ENCODE measurements at regions not wholly inside any gene's neighbourhood (a gene's known extent, or its start where the extent isn't known, plus 50 kb on each side); places are given as distances from the start of the nearest gene placed in this dataset.
A peak's percentile ranks its signal among the peaks of the same experiment; 100 is the strongest.
"Not testable (repeated sequence)": the region's sequence is repeated elsewhere in the genome, so short reads cannot be mapped to it uniquely, and the experiment has no call there.

DNA sequence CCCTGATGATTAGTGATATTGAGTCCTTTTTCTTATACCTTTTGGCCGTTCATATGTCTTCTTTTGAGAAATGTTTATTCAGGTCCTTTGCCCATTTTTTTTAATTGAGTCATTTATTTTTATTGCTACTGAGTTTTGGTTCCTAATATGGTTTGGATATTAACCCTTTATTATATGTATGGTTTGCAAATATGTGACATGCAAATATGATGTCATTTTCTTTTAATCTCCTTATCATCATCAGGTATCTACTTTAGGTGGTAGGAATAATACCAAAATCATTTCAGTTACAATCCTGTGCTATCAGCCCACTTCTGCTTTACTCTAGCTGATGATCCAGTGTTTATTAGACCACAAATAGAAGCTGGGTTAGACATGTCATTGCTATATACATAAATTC is 102.3 kb upstream of the TRPC7 start:
- DNase-seq = no peak

DNA sequence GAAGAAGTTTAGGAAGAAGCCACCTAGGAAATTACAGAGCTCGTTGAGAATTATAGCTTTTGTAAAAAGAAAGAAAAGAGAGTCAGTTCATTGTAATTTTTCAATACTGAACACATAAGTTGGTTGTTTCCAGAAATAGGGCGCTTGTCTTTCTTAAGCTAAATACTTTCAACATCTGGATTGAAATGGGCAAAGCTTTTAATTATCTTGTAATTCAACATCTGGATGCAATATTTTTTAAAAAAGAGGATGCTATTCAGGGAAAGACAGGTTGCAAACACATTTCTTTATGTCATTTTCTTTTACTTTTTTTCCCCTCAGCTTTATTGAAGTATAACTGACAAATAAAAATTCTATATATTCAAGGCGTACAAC is 100.7 kb upstream of the TRPC7 start:
- no peak for DNase-seq

DNA sequence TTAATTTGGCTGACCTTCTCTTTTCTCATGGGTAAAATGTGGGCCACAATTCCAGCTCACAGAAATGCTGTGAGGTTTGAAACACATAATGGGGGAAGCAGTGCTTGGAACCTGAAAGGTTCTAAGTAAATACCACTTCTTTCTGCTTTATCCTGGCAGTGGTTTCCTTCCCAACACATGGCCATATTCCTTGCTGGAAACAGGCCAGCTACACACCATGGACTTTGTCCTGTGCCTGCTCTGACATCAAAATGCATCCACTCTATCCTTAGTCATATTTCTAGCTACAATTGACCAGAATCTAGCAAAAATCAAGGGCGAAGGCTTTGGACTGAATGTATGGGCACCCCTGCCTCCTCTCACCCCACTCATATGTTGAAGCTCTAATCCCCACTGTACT is 93.1 kb upstream of the TRPC7 start:
- no peak for DNase-seq

DNA sequence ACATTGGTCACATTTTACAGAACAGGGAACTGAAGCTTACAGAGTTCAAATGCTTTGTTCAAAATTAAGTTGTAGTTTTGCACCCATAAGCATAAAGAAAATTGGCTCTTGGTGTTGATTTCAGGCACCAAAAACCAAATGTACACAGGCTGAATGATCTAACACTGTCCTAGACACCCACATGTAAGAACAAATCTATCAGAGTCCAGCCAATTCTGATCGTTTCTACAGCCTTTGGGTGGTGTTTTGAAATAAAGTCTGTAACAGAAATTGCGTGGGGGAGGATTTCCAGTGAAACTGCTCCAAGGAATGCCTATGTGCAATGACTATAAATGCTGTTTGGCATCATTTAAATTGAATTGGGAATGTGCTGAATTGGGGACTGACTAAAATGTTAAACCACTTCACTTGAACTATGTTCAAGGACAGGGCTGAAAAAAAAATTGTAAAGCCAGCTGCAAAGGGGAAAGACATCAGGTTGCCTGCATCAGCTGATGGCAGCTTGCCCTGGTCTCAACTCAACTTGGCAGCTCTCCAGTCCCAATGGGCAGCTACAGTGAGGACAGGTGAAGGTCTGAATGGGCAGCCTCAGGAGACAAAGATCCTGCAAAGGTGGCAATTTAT is 92.2 kb upstream of the TRPC7 start:
- no peak for DNase-seq

DNA sequence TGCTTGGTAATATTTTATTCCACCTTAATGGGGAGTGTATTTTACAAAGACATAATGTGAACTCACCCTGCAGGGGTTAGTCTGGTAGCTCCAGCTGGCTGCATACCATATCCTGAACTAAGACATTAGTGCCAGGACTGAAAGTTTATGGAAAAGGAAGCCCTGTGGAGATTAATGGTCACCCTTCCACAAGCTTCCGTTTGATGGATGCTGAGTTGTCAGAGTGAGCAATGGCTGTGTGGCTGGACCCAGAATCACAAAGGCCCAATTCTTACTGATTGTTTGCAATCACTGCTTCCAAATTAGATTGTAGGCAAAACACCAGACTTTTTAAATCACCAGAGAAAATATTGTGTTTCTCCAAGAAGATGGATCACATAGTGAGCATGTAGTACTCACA is 90.1 kb upstream of the TRPC7 start:
- DNase-seq = peak; percentile 4

DNA sequence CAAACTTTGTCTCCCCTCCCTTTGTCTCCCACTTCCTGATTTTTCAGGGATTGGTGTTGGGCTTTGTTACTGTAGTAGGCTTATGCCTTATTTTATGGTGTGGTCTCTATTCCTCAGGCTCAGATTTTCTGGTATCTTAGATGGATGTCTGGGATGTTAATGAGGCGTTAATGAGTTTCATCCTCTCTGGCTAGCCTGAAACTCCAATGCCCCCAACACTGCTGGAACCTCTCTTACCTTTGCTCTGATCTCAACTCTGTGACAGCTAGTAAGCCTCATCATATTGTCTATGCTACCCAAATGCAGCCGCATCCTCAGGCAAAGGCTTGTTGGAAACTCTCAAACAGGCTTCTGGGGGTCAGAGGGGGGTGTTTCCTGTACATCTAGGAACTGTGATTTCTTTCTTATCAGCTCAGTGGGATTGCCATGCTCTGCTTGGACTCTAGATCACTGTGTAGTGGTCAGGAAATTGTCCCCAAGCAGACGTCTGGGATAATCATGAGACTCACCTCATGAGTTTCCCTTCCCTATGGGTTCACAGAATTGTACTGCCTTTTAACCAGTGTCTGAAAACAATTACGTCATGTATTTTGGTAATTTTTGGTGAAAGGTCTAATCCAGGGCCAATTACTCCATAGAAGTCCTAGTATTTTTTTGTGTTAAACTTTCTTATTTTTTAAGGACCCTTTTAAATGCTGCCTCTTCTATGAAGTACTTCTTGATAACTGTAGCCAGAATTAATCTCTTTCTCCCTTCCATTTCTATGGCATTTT is 88.8 kb upstream of the TRPC7 start:
- DNase-seq = no peak

DNA sequence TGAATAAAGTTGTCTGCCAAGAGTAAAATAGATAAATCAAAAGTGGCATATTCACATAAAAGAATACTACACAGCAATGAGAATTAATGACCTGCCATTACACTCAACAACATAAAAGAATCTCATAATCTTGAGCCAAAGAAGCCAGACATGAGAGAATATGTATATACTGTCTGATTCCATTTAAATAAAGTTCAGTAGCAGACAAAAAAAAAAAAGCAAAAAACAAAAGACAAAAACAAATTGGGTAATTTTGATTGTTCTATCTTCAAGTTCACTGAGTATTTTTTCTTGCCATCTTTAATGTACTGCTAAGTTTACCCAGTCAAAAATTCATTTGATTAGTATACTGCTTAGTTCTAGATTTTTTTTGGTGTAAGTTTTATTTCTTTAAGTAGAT is 87.9 kb upstream of the TRPC7 start:
- DNase-seq = no peak

DNA sequence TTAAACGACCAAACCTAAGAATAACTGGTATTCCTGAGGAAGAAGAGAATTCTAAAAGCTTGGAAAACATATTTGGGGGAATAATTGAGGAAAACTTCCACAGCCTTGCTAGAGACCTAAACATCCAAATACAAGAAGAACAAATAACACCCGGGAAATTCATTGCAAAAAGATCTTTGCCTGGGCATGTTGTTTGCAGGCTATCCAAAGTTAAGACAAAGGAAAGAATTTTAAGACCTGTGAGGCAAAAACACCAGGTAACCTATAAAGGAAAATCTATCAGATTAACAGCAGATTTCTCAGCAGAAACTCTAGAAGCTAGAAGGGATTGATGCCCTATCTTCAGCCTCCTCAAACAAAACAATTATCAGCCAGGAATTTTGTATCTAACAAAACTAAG is 82.2 kb upstream of the TRPC7 start:
- DNase-seq = not testable (repeated sequence)

DNA sequence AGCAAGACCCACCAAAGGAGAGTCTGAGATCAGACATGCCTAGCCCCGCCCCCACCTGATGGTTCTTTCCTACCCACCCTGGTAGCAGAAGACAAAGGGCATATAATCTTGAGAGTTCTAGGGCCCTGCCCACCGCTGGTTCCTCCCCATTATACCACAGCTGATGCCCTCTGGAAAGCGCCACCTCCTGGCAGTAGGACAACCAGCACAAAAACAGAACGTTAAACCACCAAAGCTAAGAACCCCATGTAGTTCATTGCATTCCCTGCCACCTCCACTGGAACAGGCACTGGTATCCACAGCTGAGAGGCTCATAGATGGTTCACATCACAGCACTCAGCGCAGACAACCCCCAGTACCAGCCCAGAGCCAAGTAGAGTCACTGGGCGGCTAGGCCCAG is 81.2 kb upstream of the TRPC7 start:
- DNase-seq = no peak

DNA sequence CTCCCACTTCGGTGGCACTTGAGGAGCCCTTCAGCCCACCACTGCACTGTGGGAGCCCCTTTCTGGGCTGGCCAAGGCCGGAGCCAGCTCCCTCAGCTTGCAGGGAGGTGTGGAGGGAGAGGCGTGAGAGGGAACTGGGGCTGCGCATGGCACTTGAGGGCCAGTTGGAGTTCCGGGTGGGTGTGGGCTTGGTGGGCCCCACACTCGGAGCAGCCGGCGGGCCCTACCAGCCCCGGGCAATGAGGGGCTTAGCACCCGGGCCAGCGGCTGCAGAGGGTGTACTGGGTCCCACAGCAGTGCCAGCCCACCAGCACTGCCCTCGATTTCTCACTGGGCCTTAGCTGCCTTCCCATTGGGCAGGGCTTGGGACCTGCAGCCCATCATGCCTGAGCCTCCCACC is 78.8 kb upstream of the TRPC7 start:
- DNase-seq = not testable (repeated sequence)

DNA sequence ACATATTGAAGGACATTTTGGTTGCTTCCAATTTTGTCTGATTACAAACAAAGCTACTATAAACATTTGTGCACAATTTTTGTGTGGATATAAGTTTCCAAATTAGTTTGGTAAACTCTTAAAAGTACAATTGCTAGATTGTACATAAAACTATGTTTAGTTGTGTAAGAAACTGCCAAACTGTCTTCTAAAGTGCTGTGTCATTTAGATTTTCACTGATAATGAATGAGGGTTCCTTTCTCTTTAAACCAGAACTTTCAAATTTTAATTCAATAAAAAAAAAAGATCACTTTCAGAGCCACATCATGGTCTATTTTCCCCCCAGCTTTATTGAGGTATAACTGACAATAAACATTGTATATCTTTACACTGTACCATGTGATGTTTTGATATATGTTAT is 74.0 kb upstream of the TRPC7 start:
- no peak for DNase-seq

DNA sequence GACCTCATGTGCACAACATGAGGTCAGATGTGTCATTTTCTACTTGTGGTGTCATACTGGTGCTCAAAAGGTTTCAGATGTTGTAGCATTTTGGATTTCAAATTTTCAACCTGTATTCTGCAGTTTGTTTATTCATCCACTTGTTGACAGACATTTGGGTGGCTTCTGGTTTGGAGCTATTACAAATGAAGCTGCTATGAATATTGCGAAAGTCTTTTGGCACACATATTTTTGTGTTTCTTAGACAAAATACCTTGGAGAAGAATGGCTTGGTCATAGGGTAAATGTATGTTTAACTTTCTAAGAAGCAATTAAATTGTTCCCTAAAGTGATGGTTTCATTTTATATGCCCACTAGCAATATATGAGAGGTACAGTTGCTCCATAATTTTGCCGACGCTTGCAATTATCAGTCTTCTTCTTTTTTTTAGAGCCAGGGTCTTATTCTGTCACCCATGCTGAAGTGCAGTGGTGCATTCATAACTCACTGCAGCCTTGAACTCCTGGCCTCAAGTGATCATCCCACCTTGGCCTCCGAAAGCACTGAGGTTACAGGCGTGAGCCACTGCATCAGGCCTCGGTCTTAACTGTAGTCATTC is 70.7 kb upstream of the TRPC7 start:
- no peak for DNase-seq

DNA sequence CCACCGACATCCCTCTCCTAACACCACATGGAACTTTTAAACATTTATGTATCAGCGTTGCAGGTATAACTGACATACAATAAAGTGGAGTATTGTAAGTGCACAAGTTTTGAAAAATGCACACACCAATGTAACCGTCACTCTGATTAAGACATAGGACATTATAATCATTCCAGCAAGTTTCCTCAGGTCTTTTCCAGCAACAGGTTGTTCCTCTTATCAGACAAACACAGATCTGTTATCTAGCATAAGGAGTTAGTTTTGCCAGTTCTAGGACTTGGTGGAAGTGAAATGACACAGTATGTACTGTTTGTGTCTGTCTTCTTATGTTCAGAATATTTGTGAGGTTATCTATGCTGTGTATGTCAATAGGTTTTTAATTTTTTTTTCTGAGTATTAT is 69.5 kb upstream of the TRPC7 start:
- DNase-seq = no peak

DNA sequence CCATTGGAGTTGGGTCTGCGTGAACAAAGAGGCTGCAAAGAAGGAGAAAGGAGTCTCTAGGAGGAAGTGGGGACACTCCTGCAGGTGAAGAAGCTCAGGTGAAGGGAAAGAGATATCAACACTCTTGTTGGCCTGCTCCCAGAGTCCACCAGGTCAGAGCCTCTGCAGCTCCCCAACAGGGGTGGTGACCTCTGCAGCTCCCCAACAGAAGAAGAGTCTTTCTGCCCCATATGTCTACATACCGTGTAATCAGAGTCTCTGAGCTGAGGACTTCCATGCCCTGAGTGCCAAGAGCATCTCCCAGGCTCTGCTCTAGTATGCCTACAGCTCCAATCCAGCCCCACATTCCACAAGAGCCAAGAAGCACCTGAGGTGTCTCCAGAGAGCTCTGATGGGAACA is 67.4 kb upstream of the TRPC7 start:
- DNase-seq = no peak

DNA sequence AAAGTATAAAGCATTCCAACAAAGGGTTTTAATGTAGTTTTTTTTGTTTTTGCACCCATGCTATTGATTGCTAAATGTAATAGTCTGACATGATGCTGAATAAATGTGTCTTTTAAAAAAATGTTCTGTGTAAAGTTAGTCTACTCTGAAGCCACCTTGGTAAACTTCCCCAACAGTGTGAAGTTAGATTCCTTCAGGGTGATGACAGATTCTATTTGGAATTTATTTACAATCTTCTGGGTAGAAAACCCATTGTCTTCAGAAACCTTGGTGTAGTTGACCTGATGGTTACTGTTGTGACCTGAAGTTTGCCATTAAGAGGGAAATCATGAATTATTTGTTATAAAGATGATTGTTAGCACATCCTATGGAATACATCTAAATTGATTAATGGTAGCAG is 64.7 kb upstream of the TRPC7 start:
- DNase-seq = no peak

DNA sequence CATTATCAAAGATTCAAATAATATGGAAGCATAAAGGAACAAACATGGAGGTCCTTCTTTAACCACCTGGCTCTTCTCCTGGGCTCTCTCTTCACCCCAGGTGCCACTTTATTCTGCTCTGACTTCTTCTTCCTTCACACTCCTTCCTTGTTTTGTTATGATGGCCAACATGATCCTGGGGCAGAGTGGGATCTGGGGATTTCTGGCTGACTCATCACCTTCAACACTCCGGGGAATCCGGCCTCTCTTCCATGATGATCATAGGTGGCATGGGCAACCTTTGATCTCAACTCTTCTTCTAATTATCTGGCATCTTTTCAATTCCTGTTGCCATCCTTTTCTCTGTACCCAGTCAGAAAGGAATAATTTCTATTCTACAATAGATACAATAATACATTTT is 62.1 kb upstream of the TRPC7 start:
- no peak for DNase-seq

DNA sequence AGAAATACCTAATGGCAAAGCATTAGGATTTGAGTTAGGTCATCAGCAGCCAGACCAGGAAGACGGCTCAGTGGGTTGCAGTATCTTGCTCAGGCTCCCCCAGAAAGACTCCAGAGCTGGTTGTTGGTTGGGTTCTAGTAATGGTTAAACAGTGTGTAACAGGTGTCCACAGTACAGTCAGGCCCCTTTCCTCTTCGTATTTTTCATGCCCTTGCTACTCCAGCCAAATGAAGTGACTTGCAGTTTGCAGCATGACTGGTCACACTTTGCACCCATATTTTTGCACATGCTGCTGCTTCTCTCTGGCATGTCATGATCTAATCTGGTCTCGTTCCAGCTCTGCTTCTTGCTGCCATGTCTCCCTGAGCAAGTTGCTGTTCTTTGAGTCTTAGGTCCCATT is 60.6 kb upstream of the TRPC7 start:
- DNase-seq = no peak

DNA sequence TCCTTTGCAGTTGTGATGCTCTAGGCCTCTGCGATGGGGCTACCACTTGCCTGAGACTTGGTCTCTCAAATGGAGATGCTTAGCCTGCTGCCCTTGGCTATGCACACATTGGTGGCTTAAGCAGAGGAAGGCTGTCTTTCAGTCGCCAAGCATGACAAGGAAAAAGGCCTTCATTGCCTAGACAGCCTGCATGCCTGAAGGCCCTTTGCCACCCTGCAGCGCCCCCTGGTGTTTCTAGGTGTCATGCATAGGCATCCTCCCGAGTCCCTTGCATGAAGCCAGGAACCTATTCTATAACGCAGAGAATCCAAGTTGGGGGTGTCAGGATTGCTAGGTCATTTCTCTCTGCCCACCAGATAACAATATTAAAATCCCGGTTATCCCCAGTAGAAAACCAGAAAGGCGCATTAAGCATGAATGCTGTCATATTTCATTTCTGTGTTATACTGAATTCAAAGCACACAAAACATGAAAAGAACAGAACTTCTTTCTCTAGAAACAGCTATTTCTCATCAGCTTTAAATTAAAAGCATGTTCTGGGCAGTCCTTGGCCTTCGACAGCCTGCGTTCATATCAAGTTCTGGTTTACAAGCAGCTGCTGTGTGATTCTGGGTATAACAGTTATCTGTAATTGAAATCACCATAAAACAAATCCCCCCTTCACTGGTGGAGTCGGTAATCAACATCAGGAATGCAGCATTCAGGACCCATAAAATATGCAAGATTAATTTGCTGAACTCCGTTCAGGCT is 59.7 kb upstream of the TRPC7 start:
- peak; percentile 84 for DNase-seq

DNA sequence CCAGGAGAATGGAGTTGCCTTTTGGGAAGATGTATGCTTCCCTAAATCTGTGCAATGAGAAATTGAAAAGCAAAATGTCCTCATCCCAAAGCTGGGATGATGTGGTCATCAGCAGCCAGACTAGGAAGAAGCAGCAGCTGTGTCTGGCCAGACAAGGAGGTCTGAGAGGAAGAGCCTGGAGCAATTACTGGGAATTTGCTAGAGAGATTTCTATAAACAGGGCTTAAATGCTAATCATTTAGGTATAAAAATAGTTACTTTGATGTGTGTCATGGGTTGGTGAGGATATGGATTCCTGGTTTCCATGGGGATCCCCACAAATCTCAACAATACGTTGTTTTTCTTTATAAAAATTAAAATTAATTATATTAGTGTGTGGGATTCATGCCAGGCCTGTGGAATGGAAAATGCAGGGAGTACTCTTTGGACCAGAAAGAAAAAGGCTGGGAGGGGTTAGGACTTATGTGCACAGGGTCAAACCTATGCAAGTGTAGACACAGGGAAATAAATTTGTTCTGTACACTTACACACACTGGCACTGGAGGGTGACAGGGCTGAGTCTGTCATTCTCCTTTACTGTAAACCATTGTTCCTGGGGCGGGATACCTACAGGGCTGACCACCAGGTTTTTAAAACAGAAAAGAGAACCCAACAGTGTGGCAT is 58.7 kb upstream of the TRPC7 start:
- DNase-seq = peak; percentile 45

DNA sequence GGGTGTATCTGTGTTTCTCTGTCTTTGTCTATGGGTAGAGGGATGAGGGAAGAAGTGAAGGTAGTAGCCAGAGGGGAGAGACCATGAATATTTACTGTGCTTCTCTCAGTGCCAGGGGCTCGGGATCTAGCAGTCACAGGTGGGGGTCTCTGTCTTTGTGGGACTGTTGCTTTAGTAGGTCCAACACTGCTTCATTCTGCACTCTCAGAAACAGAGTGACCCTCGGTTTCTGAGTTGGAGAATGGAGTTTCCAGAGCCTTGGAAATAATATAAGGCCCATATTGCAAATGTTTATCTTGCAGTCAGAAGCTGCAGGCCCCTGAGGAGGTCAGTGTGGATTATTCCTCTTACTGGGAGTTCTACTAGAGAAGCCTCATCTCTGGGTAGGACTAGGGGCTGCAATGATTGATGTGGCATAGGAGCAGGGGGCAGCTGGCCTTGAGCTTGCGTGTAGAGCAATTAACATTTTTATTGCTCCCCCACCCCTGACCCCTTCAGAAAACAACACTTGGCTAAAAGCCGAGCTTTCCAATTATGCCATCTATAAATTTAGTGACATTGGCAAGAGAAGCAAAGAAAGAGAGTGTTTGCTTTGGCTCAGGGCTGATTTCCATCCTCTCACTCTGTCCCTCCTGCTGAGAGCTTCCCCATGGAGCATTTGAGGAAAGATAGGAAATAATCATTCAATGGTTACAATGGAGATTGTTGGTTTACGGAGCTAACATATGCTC is 55.0 kb upstream of the TRPC7 start:
- peak; percentile 79 for DNase-seq

DNA sequence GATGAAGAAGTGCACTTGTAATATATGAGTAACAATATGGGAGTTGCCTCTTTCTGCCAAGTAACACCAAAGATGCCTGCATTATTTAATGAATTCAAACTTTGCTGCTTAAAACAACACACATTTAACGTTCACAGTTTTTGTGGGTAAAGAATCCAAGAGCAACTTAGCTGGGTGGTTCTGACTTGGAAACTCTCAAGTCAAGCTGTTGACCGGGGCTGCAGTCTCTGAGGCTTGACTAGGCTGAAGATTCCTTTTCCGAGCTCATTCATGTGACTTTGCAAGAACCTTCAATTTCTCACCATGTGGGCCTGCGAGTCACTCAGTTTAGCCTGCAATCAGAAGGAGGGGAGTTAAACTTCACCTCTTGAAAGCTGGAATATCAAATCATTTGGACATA is 53.0 kb upstream of the TRPC7 start:
- DNase-seq = no peak
